HCT116 (cell line): ENCODE measurements at regions not wholly inside any gene's neighbourhood (a gene's known extent, or its start where the extent isn't known, plus 50 kb on each side); places are given as distances from the start of the nearest gene placed in this dataset.

Source experiments
- ATAC-seq: fragments of 200-7000 bp; cut with Tn5 transposase; 2 replicates; pipeline ENCODE4 v1.9.1; 2020; ENCODE audit warnings: mild to moderate bottlenecking, moderate library complexity
- BruUV-seq: library from RNA; stranded (reverse); fragments of 400-500 nt; replicated peaks from 2 replicates; lab custom pipeline; 2021; lab: Mats Ljungman, UMichigan
- CTCF ChIA-PET: fragments of 300-600 bp; sonication (Branson Sonifier 250); formaldehyde crosslinking; loops from one replicate; lab custom pipeline; 2021; ENCODE audit warnings: antibody characterized with exemption; lab: Charles Lee
- POLR2A ChIA-PET: fragments of 300-600, 350-600 bp; sonication (Branson Sonifier 250); formaldehyde crosslinking; loops from one replicate; lab custom pipeline; 2021; ENCODE audit warnings: antibody characterized with exemption; lab: Charles Lee
- RAD21 ChIA-PET, 2 experiments: fragments of 300-600 bp; sonication (Branson Sonifier 250); formaldehyde crosslinking; loops; one replicate each; lab custom pipeline; 2023; ENCODE audit warnings: low total read pairs in 2 of 2; ENCODE audit not compliant: uncharacterized antibody in 2 of 2, unreplicated experiment in 2 of 2, low non-redundant PET in 1 of 2; lab: Charles Lee
- DNase-seq: peaks from one replicate; pipeline ENCODE4 v3.0.0-alpha.2; 2010; ENCODE audit warnings: low read depth, low spot score
- H2AFZ ChIP-seq: fragments of 200-600 bp; shearing (Covaris generic), sonication (generic); 2 replicates; pipeline ENCODE4 v1.6.1; 2017; ENCODE audit warnings: low read depth, mixed run types, mixed read lengths, antibody characterized with exemption, low read length; ENCODE audit not compliant: poor library complexity, severe bottlenecking
- H3K27ac ChIP-seq: 2 replicates; pipeline ENCODE4 v1.5.1; 2012; ENCODE audit warnings: low read depth, low read length
- H3K27me3 ChIP-seq: fragments of 200-600 bp; sonication (generic); 2 replicates; pipeline ENCODE4 v1.6.1; 2016; ENCODE audit warnings: mixed run types, low read length, mixed read lengths; ENCODE audit not compliant: insufficient read depth
- H3K36me3 ChIP-seq, 2 experiments: fragments of 200-500 bp in 1 of 2; fragments of 200-600 bp in 1 of 2; sonication (Bioruptor generic) in 1 of 2; sonication (generic) in 1 of 2; 2 replicates each; pipeline versions ENCODE4 v1.5.1 to v1.6.1; 2014 to 2016; ENCODE audit warnings: low read length in 2 of 2, inconsistent platforms in 1 of 2, mixed read lengths in 1 of 2, mixed run types in 1 of 2; ENCODE audit not compliant: insufficient read depth in 2 of 2, control insufficient read depth in 1 of 2
- H3K4me1 ChIP-seq, 2 experiments: fragments of 200-600 bp in 1 of 2; sonication (generic) in 1 of 2; 2 replicates each; pipeline versions ENCODE4 v1.5.1 to v1.6.1; 2012 to 2017; ENCODE audit warnings: low read length in 2 of 2, inconsistent platforms in 1 of 2, mild to moderate bottlenecking in 1 of 2, mixed read lengths in 1 of 2, mixed run types in 1 of 2, moderate library complexity in 1 of 2; ENCODE audit not compliant: insufficient read depth in 2 of 2, control insufficient read depth in 1 of 2
- H3K4me2 ChIP-seq: fragments of 200-600 bp; sonication (generic); 2 replicates; pipeline ENCODE4 v1.6.1; 2017; ENCODE audit warnings: mixed run types, low read length, mixed read lengths
- H3K4me3 ChIP-seq, 2 experiments: fragments of 200-600 bp in 1 of 2; sonication (generic) in 1 of 2; replicated peaks in 1 of 2; 2 replicates each; pipeline ENCODE4 v1.5.1; 2011 to 2016; ENCODE audit warnings: low read length in 2 of 2, control low read depth in 1 of 2, low read depth in 1 of 2, mild to moderate bottlenecking in 1 of 2, mixed read lengths in 1 of 2, mixed run types in 1 of 2
- H3K79me2 ChIP-seq: fragments of 200-600 bp; sonication (generic); 2 replicates; pipeline ENCODE4 v1.6.1; 2017; ENCODE audit warnings: mild to moderate bottlenecking, mixed run types, low read length, moderate library complexity, mixed read lengths; ENCODE audit not compliant: insufficient read depth
- H3K9ac ChIP-seq: fragments of 200-600 bp; sonication (generic); 2 replicates; pipeline ENCODE4 v1.6.1; 2016; ENCODE audit warnings: low read length, mixed read lengths
- H3K9me2 ChIP-seq: fragments of 200-600 bp; sonication (generic), shearing (Covaris generic); 2 replicates; pipeline ENCODE4 v1.6.1; 2017; ENCODE audit warnings: mixed run types, mild to moderate bottlenecking, moderate library complexity; ENCODE audit not compliant: insufficient read depth
- H3K9me3 ChIP-seq, 2 experiments: fragments of 200-500 bp in 1 of 2; fragments of 200-600 bp in 1 of 2; sonication (Bioruptor generic) in 1 of 2; sonication (generic) in 1 of 2; 2 replicates each; pipeline ENCODE4 v1.6.1; 2014 to 2017; ENCODE audit warnings: low read length in 2 of 2, mixed read lengths in 2 of 2, inconsistent platforms in 1 of 2, low read depth in 1 of 2, mild to moderate bottlenecking in 1 of 2, mixed run types in 1 of 2, moderate library complexity in 1 of 2; ENCODE audit not compliant: control insufficient read depth in 1 of 2, insufficient read depth in 1 of 2
- H4K20me1 ChIP-seq: fragments of 200-600 bp; sonication (generic), shearing (Covaris generic); 2 replicates; pipeline ENCODE4 v1.6.1; 2017; ENCODE audit warnings: mixed run types, mild to moderate bottlenecking, moderate library complexity; ENCODE audit not compliant: insufficient read depth
- CBX3 ChIP-seq: IDR thresholded peaks from 2 replicates; pipeline ENCODE4 v1.6.1; 2012; ENCODE audit warnings: low read depth
- CEBPB ChIP-seq: IDR thresholded peaks from 2 replicates; pipeline ENCODE4 v1.6.1; 2012; ENCODE audit warnings: low read depth
- ELF1 ChIP-seq: IDR thresholded peaks from 2 replicates; pipeline ENCODE4 v1.6.1; 2012; ENCODE audit warnings: low read depth, borderline replicate concordance
- EZH2 ChIP-seq: fragments of 200-600 bp; sonication (generic); IDR thresholded peaks from 2 replicates; pipeline ENCODE4 v1.6.1; 2017; ENCODE audit warnings: antibody characterized with exemption, mixed run types
- EZH2phosphoT487 ChIP-seq: fragments of 200-600 bp; IDR thresholded peaks from 2 replicates; pipeline ENCODE4 v1.6.1; 2018; ENCODE audit warnings: antibody characterized with exemption, borderline replicate concordance
- JUND ChIP-seq: IDR thresholded peaks from 2 replicates; pipeline ENCODE4 v1.6.1; 2012
- MAX ChIP-seq: IDR thresholded peaks from 2 replicates; pipeline ENCODE4 v1.6.1; 2012
- POLR2A ChIP-seq: IDR thresholded peaks from 2 replicates; pipeline ENCODE4 v1.7.0; 2011; ENCODE audit warnings: borderline replicate concordance; ENCODE audit not compliant: insufficient read depth, insufficient read length; ENCODE audit errors: extremely low read depth
- RAD21 ChIP-seq: IDR thresholded peaks from 2 replicates; pipeline ENCODE4 v1.6.1; 2012; ENCODE audit warnings: low read depth, mild to moderate bottlenecking
- REST ChIP-seq: IDR thresholded peaks from 2 replicates; pipeline ENCODE4 v1.6.1; 2012; ENCODE audit warnings: low read depth
- SIN3A ChIP-seq: IDR thresholded peaks from 2 replicates; pipeline ENCODE4 v1.6.1; 2012; ENCODE audit warnings: low read depth
- SP1 ChIP-seq: IDR thresholded peaks from 2 replicates; pipeline ENCODE4 v1.6.1; 2012; ENCODE audit warnings: low read depth
- SRF ChIP-seq: IDR thresholded peaks from 2 replicates; pipeline ENCODE4 v1.6.1; 2012; ENCODE audit warnings: low read depth
- TCF7L2 ChIP-seq: IDR thresholded peaks from 2 replicates; pipeline ENCODE4 v1.7.0; 2011; ENCODE audit warnings: borderline replicate concordance, inconsistent platforms; ENCODE audit not compliant: insufficient read depth, insufficient read length; ENCODE audit errors: extremely low read depth
- YY1 ChIP-seq: IDR thresholded peaks from 2 replicates; pipeline ENCODE4 v1.6.1; 2011; ENCODE audit warnings: low read length, low read depth, moderate library complexity, mild to moderate bottlenecking; ENCODE audit not compliant: insufficient replicate concordance; ENCODE audit errors: extremely low read depth
- ZFX ChIP-seq: fragments of 450-650 bp; IDR thresholded peaks from 2 replicates; pipeline ENCODE4 v1.6.1; 2017
- ZNF274 ChIP-seq: fragments of 200-500 bp; sonication (Bioruptor generic); IDR thresholded peaks from 2 replicates; pipeline ENCODE4 v1.6.1; 2014; ENCODE audit warnings: mild to moderate bottlenecking, low read depth, low read length, inconsistent platforms
- intact Hi-C: fragments of 100-400 bp; cut with micrococcal nuclease; formaldehyde crosslinking; loops from 2 replicates; pipeline ENCODE4 v1.10.0; 2022
- TF ChIP-seq, protein P1 (sequence below), 3 experiments: fragments of 200-600 bp in 1 of 3; sonication (generic) in 1 of 3; IDR thresholded peaks in 2 of 3; conservative IDR thresholded peaks in 1 of 3; 2 replicates each; pipeline ENCODE4 v1.5.1; 2012 to 2017; ENCODE audit warnings: low read depth in 2 of 3, low read length in 2 of 3, antibody characterized with exemption in 1 of 3, borderline replicate concordance in 1 of 3, control low read depth in 1 of 3, mild to moderate bottlenecking in 1 of 3, mixed read lengths in 1 of 3, mixed run types in 1 of 3, moderate library complexity in 1 of 3; ENCODE audit not compliant: insufficient read depth in 1 of 3
- TF ChIP-seq, protein P2 (sequence below): IDR thresholded peaks from 2 replicates; pipeline ENCODE4 v1.6.1; 2012
- TF ChIP-seq, protein P3 (sequence below): IDR thresholded peaks from 2 replicates; pipeline ENCODE4 v1.6.1; 2011; ENCODE audit warnings: mild to moderate bottlenecking, low read length, moderate library complexity; ENCODE audit not compliant: insufficient replicate concordance; ENCODE audit errors: extremely low read depth

DNA sequence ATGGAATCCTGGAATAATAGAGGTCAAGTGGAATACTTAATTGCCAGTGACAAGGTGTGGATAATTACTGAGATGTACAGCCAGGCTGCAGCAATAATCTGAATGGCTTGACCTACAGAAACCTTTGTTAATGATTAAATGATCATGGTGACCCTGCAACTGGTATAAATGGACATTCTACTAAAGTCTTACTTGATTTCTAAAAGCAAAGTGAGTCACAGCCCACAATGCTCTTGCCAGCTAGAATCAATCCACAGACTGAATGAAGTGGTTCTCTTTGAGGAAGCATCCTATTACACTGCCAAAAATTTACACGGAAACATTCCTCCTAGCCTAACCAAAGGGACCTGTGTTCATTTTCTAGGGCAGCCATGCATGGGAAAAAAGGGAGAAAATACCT, 518.5 kb downstream of the SOX5 start:
- CTCF ChIA-PET: no interaction called here
- no peak for ATAC-seq
- BruUV-seq: no TSS peak

More for the DNA sequence above, 518.5 kb downstream of the SOX5 start:
- Histone ChIP-seq H3K27ac (no peak overlapping the region), H4K20me1 (no peaks in the 10 kb centered on the region), H3K79me2 (no peaks in the 10 kb centered on the region), H3K36me3 (no peaks in the 10 kb centered on the region), H3K27me3 (no peaks in the 10 kb centered on the region), H3K9me2 (no peaks in the 10 kb centered on the region), H3K9ac (no peak overlapping the region), H3K4me2 (no peak overlapping the region), H3K4me3 (no peak overlapping the region), H2AFZ (no peak overlapping the region), H3K9me3 (peaks cover 26 to 33% of the 10 kb centered on the region in 2 experiments; a peak in 3 of 4 replicates), H3K4me1 (no peaks in the 10 kb centered on the region)
- DNase-seq: no peak
- ChIA-PET POLR2A (no interaction called here), RAD21 (no interaction called here)
- intact Hi-C loops: no loop called here
- TF ChIP-seq JUND (no peak), TCF7L2 (no peak), RAD21 (no peak), SP1 (no peak), ELF1 (no peak), ZNF274 (no peak), ZFX (no peak), POLR2A (no peak), CBX3 (no peak), CEBPB (no peak), MAX (no peak), YY1 (no peak), SIN3A (no peak), EZH2 (no peak), EZH2phosphoT487 (no peak), REST (no peak), SRF (no peak)
- TF ChIP-seq, protein P1, sequence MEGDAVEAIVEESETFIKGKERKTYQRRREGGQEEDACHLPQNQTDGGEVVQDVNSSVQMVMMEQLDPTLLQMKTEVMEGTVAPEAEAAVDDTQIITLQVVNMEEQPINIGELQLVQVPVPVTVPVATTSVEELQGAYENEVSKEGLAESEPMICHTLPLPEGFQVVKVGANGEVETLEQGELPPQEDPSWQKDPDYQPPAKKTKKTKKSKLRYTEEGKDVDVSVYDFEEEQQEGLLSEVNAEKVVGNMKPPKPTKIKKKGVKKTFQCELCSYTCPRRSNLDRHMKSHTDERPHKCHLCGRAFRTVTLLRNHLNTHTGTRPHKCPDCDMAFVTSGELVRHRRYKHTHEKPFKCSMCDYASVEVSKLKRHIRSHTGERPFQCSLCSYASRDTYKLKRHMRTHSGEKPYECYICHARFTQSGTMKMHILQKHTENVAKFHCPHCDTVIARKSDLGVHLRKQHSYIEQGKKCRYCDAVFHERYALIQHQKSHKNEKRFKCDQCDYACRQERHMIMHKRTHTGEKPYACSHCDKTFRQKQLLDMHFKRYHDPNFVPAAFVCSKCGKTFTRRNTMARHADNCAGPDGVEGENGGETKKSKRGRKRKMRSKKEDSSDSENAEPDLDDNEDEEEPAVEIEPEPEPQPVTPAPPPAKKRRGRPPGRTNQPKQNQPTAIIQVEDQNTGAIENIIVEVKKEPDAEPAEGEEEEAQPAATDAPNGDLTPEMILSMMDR (IDR thresholded peaks at IDR 0.05 in 2 of 3, conservative IDR thresholded peaks at IDR 0.05 in 1 of 3; ENCODE audit: borderline replicate concordance in 1 of 3, insufficient read depth in 1 of 3, low read depth in 2 of 3, low read length in 2 of 3): no peak
- TF ChIP-seq, protein P2, sequence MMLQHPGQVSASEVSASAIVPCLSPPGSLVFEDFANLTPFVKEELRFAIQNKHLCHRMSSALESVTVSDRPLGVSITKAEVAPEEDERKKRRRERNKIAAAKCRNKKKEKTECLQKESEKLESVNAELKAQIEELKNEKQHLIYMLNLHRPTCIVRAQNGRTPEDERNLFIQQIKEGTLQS: no peak
- TF ChIP-seq, protein P3, sequence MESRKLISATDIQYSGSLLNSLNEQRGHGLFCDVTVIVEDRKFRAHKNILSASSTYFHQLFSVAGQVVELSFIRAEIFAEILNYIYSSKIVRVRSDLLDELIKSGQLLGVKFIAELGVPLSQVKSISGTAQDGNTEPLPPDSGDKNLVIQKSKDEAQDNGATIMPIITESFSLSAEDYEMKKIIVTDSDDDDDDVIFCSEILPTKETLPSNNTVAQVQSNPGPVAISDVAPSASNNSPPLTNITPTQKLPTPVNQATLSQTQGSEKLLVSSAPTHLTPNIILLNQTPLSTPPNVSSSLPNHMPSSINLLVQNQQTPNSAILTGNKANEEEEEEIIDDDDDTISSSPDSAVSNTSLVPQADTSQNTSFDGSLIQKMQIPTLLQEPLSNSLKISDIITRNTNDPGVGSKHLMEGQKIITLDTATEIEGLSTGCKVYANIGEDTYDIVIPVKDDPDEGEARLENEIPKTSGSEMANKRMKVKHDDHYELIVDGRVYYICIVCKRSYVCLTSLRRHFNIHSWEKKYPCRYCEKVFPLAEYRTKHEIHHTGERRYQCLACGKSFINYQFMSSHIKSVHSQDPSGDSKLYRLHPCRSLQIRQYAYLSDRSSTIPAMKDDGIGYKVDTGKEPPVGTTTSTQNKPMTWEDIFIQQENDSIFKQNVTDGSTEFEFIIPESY: no peak
- TF ChIP-seq, all 23 proteins: peak for 0
